ENCODE measurements at regions not wholly inside any gene's neighbourhood (a gene's known extent, or its start where the extent isn't known, plus 50 kb on each side); places are given as distances from the start of the nearest gene placed in this dataset.

GRCh38 chrX:106300239-106300638, 132.1 kb downstream of the PWWP3B start:
- no peak overlapping the region for H3K27ac ChIP-seq (ENCODE audit: low read length)
- no peaks in the 10 kb centered on the region for H3K9me2 ChIP-seq (replicated peaks; ENCODE audit: insufficient read depth, low read length)
- no peaks in the 10 kb centered on the region for H3K36me3 ChIP-seq (replicated peaks; ENCODE audit: insufficient read depth, low read length)
- no peaks in the 10 kb centered on the region for H4K20me1 ChIP-seq (ENCODE audit: insufficient read depth, low read length)
- H3F3A ChIP-seq (ENCODE audit: insufficient read depth, low read length): no peaks in the 10 kb centered on the region
- no peaks in the 10 kb centered on the region for H3K27me3 ChIP-seq (replicated peaks; ENCODE audit: insufficient read depth, low read length)
- H2AFZ ChIP-seq (ENCODE audit: low read length): no peak overlapping the region
- no peaks in the 10 kb centered on the region for H3K4me1 ChIP-seq (ENCODE audit: low read length)
- H3K4me2 ChIP-seq (ENCODE audit: low read depth, low read length): no peak overlapping the region
- no peak overlapping the region for H3K4me3 ChIP-seq (ENCODE audit: low read length)
- H3K9me3 ChIP-seq (replicated peaks; ENCODE audit: insufficient read depth, low read length): no peaks in the 10 kb centered on the region
- no peak for TF ChIP-seq EZH2phosphoT487 (IDR thresholded peaks at IDR 0.05; ENCODE audit: low read length)
- TF ChIP-seq CTCF (IDR thresholded peaks at IDR 0.05; ENCODE audit: low read length): no peak
- TF ChIP-seq EZH2 (optimal IDR thresholded peaks at IDR 0.05; ENCODE audit: low read depth, low read length): no peak
- no peak overlapping the region for H3K9ac ChIP-seq (ENCODE audit: low read length)
- H3K79me2 ChIP-seq (ENCODE audit: low read length): no peaks in the 10 kb centered on the region
- DNase-seq: no peak

- Histone ChIP-seq H2AFZ (ENCODE audit: low read length) (no peak overlapping the region), H3K79me2 (ENCODE audit: low read length) (no peaks in the 10 kb centered on the region), H3K9me2 (replicated peaks; ENCODE audit: insufficient read depth, low read length) (no peaks in the 10 kb centered on the region), H3K4me1 (ENCODE audit: low read length) (no peaks in the 10 kb centered on the region), H3K4me3 (ENCODE audit: low read length) (no peak overlapping the region), H3K27ac (ENCODE audit: low read length) (no peak overlapping the region), H3K9ac (ENCODE audit: low read length) (no peak overlapping the region), H3K27me3 (replicated peaks; ENCODE audit: insufficient read depth, low read length) (no peaks in the 10 kb centered on the region), H3K36me3 (replicated peaks; ENCODE audit: insufficient read depth, low read length) (no peaks in the 10 kb centered on the region), H3K4me2 (ENCODE audit: low read depth, low read length) (no peak overlapping the region), H3K9me3 (replicated peaks; ENCODE audit: insufficient read depth, low read length) (no peaks in the 10 kb centered on the region), H3F3A (ENCODE audit: insufficient read depth, low read length) (no peaks in the 10 kb centered on the region), H4K20me1 (ENCODE audit: insufficient read depth, low read length) (no peaks in the 10 kb centered on the region)
- no peak for DNase-seq
- no peak for TF ChIP-seq CTCF (IDR thresholded peaks at IDR 0.05; ENCODE audit: low read length)
- no peak for TF ChIP-seq EZH2 (optimal IDR thresholded peaks at IDR 0.05; ENCODE audit: low read depth, low read length)
- TF ChIP-seq EZH2phosphoT487 (IDR thresholded peaks at IDR 0.05; ENCODE audit: low read length): no peak
Observed at GRCh38 chrX:106300656-106301055, 132.6 kb downstream of the PWWP3B start.

GRCh38 chrX:106302304-106302703, 134.2 kb downstream of the PWWP3B start:
- Histone ChIP-seq H3F3A (ENCODE audit: insufficient read depth, low read length) (no peaks in the 10 kb centered on the region), H3K9ac (ENCODE audit: low read length) (no peak overlapping the region), H4K20me1 (ENCODE audit: insufficient read depth, low read length) (no peaks in the 10 kb centered on the region), H3K79me2 (ENCODE audit: low read length) (no peaks in the 10 kb centered on the region), H3K36me3 (replicated peaks; ENCODE audit: insufficient read depth, low read length) (no peaks in the 10 kb centered on the region), H3K9me2 (replicated peaks; ENCODE audit: insufficient read depth, low read length) (no peaks in the 10 kb centered on the region), H3K4me1 (ENCODE audit: low read length) (no peaks in the 10 kb centered on the region), H3K9me3 (replicated peaks; ENCODE audit: insufficient read depth, low read length) (no peaks in the 10 kb centered on the region), H3K4me3 (ENCODE audit: low read length) (no peak overlapping the region), H3K4me2 (ENCODE audit: low read depth, low read length) (no peak overlapping the region), H2AFZ (ENCODE audit: low read length) (no peak overlapping the region), H3K27ac (ENCODE audit: low read length) (no peak overlapping the region), H3K27me3 (replicated peaks; ENCODE audit: insufficient read depth, low read length) (no peaks in the 10 kb centered on the region)
- TF ChIP-seq EZH2 (optimal IDR thresholded peaks at IDR 0.05; ENCODE audit: low read depth, low read length): no peak
- TF ChIP-seq EZH2phosphoT487 (IDR thresholded peaks at IDR 0.05; ENCODE audit: low read length): no peak
- no peak for TF ChIP-seq CTCF (IDR thresholded peaks at IDR 0.05; ENCODE audit: low read length)
- no peak for DNase-seq

Data from MM.1S (cell line).